Activated CD4-positive, alpha-beta T cell treated with anti-CD3 and anti-CD28 coated beads, Interleukin-2, Interleukin-4, amounts not matched to agents 100 ng/mL and 50 ng/mL, durations not matched to agents 16 hours and 8 hours (primary cell): ENCODE measurements at regions not wholly inside any gene's neighbourhood (a gene's known extent, or its start where the extent isn't known, plus 50 kb on each side); places are given as distances from the start of the nearest gene placed in this dataset.
"Not testable (repeated sequence)": the region's sequence is repeated elsewhere in the genome, so short reads cannot be mapped to it uniquely, and the experiment has no call there.

Experiments used
- DNase-seq: peaks from one replicate; pipeline ENCODE4 v3.0.0-alpha.2; 2020; ENCODE audit warnings: low spot score

DNA sequence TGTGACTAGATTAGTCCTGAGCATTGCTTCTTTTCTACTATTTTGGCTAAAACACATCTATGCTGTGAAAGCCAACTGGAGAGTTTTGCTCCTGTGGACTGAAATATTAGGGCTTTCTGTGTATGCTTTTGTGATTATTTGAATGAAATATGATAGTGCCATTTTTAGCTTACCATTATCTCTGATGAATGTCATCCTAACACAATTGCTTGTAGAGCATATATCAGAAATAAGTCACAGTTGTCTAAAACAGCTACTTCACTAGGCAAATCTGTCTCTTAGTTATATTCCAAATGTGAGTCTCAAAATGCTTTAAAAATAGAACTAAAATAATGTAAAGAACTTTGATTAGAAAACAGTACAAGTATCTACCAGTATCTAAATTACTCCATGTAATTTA lies 401.4 kb upstream of the PTCHD4 start:
- DNase-seq, result no peak

DNA sequence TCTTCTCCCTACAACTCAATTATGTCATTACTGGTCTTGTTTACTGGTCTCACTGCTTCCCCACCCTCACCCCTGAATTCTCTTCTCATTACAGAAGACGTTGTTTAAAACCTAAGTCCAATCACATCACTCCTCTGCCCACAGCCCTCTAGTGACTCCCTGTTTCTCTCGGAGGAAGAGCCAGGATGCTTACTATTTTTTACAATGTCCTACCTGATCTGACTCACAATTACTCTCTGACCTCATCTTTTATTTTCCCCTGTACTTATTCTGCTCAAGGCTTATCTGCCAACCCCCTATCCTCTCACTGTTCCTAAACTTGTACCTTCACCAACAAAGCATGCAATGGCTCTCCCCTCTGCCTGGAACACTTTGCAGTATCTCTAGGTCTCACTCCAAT lies 400.4 kb upstream of the PTCHD4 start:
- DNase-seq, result no peak

DNA sequence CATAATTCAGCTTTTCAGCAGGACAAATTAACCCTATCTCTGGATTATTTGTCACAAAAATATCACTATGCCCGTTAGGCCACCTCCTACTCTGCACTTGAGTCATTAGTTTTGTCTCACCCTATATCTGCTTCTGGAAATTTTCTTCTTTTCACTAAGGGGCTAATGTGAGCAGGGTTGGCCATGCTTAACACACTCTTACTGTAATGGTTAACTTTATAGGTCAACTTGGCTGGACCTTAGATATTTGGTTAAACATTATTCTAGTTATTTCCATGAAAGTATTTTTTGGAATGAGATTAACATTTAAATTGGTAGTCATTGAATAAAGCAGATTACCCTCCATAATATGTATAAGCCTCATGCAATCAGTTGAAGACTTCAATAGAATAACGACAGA lies 394.6 kb upstream of the PTCHD4 start:
- DNase-seq, result no peak

DNA sequence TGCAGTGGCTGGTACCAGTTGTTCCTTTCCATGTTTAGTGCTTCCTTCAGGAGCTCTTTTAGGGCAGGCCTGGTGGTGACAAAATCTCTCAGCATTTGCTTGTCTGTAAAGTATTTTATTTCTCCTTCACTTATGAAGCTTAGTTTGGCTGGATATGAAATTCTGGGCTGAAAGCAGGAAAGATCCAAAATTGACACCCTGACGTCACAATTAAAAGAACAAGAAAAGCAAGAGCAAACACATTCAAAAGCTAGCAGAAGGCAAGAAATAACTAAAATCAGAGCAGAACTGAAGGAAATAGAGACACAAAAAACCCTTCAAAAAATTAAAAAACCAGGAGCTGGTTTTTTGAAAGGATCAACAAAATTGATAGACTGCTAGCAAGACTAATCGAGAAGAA lies 382.4 kb upstream of the PTCHD4 start:
- not testable (repeated sequence) for DNase-seq

DNA sequence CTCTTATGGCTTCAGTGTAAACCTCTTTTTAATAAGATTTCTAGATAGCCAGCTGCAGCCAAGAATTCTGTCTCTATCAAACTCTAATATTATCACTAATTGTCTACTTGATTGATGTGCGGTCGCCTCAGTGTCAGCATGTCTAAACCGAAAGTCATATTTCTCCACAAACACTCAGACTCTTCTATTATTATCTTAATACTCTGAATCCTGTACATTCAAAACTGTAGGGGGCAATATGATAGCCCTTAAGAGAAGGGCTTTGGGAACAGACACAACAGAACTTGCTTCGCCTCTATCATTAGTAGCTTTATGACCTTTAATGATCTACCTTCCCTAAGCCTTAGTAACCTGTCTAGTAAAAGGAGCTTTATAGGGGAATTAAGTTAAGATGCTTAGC lies 379.7 kb upstream of the PTCHD4 start:
- DNase-seq, result no peak

DNA sequence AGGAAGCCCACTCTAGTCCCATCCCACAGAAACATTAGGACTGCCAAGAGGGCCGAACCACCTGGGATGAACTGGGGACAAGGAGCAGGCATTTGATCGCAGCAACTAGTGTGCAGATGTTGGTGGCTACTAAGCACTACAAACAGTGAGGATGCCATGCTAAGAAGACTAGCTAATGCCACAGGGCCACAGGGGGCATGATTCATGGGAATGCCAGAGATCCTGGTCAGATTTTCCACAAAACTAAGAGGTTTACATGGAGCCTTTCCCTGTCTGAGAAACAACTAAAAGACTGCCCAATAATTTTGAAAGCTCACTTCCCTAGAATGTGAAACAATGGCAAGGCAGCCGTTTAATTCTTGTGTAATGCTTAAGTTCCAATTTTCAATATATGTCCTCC lies 375.9 kb upstream of the PTCHD4 start:
- no peak for DNase-seq

DNA sequence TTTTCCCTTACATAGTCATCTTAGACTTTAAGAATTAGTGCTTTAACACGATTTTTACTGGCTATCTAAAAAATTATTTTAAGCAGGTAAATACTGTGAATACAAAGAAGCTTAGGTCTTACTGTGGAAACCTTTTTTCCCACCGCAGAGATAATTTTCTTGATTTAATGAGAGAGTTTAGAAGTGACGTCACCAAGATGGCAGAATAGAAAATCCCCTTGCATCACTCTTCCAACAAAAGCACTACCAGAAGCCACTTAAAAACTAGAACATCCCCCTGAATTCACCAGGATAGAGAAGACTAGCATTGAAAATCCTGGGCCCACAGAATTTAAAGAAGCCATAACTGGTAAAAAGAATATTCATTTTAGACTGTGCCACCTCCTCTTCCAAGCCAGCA lies 375.4 kb upstream of the PTCHD4 start:
- DNase-seq, result no peak

DNA sequence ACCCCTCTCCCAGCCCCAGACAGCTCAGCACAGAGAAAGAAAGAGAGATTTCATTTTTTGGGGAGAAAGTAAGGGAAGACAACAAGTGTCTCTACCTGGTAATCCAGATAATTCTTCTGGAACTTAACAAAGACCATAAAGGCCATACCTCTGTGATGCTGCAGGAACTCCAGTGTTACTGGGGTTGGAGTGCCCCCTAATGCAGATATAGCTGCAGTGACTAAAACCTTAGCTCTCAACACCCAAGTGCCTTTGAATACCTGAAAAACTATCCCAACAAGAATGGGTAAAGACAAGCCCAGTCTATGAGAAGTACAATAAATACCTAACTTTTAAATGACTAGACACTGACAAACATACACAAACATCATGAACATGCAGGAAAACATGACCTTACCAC lies 365.3 kb upstream of the PTCHD4 start:
- no peak for DNase-seq

DNA sequence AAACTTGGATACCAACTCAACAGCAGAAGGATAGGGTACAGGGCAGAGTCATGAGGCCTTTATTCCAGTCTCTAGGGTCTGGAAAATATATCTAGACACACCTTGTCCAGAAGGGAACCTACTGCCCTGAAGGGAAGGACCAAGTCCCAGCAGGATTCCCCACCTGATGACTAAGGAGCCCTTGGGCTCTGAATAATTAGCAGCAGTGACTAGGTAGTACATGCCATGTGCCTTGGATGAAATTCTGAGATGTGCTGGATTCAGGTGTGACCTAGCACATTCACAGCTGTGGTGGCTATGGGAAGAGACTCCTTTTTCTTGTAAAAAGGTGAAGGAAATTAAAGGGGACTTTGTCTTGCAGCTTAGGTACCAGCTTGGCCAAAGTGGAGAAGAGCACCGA lies 364.3 kb upstream of the PTCHD4 start:
- DNase-seq, result no peak

DNA sequence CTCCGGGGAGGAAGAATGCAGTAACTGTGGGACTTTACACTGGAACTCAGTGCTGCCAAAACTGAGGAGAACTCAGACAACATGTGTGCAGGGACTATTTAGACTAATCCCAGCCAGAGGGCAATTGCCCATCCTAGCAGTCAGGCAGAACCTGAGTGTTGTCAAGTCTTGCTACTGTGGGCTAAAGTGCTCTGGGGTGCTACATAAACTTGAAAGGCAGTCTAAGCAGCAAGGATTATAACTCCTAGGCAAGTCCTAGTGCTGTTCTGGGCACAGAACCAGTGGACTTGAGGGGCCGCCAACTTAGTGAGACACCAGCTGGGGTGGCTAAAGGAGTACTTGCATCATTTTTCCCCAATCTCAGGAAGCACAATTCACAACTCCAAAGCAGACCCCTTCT lies 363.8 kb upstream of the PTCHD4 start:
- DNase-seq, result no peak

DNA sequence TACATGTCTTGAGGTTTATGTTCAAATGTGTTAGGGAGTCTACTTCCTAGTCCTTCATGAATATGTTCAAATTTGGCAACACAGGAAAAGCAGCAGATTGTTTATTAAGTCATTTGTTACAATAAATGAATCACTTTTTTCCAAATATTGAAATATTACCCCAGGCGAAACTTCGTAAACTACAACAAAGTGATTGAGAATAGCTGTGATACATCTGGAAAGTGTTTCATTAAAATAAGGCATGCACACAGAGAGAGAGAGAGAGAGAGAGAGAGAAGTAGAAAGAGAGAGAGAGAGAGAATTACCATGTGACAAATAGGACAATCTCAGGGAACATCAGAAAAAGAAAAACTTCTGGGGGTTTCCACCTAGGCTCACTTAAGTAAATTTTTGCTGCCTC lies 363.1 kb upstream of the PTCHD4 start:
- DNase-seq, result no peak

DNA sequence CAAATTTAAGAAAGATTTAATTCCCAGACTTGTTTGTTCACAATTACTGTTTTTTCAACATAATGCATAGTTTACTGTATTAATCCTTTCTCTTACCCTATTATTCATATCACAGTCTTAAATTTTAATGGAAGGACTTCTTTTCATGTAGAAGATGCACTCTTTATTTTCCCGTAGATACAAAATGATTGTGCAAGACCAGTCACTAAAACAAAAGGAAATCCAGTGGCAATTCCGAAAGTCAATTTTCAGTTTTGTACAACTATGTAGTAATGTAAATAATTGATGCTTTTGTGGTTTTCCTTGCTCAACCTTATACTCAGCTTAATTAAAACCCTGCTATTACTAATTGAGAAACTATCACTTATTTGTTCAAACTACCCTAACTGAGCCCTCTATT lies 361.5 kb upstream of the PTCHD4 start:
- DNase-seq, result no peak

DNA sequence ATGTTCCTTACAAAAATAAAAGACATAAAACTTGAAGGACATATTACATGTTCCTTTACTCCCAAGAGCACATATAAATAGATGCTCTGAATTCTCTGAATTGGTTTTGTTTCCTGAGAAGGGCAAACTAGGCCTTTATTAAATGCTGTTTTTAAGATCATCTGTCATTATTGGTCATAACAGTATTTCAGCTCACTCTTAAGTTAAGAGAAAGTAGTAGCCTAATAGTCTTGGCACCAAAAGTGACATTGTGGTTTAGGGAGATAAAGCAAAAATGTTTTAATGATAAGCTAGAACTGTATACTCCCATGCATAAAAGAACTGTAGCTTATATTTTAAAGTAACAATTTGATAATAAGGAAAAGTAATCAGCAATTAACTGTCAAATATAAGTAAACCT lies 361.1 kb upstream of the PTCHD4 start:
- no peak for DNase-seq

DNA sequence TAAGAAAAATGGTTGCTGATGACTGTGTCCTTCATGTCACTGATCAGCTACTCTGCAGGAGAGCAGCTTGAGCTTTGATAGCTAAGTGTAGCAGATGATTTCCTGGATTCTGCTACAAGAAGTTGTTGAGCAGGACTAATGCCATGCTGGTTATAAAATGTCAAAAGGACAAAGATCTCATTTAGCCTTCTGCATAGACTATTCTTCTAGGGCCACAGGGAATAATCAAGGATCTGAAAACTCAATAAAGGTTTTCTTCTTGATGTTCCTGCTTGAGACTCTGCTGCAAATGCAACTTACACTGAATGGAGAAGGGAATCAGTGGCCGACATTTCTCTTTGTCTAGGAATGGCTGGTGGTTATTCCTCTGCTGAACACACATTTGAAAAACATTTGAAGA lies 360.3 kb upstream of the PTCHD4 start:
- no peak for DNase-seq

DNA sequence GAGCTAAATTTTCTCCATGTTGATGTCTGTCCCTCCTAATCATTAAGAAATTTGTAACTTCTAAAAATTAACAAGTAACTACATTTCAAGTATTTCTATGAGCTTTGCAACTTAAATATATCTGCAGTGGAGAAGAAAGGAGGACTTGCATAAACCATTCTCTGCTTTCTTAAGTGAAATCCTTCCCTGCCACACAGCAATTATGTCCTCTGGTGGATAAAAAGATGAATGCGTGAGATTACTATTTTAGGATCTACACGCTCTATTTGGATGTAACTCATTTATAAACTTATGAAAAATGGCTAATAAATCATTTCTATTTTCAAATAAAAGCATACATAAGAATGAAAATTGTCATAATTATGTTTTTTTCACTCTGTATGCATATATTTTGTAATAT lies 338.0 kb upstream of the PTCHD4 start:
- no peak for DNase-seq

DNA sequence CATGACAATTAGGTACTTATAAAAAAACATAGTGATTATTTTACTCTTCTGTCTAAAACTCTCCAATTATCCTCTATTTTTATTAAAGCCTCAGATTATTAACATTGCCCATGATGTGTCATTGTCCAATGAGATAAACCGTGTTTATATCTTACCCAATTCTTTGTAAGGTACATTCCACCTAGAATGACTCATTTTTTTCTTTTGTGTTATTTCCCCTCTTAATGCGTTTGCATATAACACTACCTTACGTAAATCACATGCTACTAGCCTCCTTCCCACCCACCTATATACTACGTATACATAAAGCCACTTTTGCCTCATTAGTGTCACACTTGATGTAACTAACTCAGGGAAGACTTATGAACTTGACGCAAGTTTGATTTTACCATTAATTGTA lies 336.3 kb upstream of the PTCHD4 start:
- no peak for DNase-seq

DNA sequence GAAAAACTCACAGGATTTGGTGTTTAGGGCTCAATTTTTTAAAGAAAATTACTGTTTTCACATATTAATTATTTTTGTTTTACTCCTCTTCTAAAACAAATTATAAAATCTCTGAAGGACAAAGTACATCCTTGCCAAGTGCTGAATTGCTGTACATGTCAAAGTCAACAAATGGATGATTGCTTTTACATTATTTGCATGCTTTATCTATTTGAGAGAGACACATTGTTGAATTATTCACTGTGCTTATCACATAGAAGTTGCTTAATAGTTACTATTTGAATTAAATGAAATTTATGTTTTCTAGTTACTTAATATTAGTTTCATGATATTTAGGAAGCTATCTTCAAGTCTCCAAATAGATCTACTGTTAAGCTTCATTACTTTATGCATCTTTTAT lies 318.6 kb upstream of the PTCHD4 start:
- DNase-seq, result no peak

DNA sequence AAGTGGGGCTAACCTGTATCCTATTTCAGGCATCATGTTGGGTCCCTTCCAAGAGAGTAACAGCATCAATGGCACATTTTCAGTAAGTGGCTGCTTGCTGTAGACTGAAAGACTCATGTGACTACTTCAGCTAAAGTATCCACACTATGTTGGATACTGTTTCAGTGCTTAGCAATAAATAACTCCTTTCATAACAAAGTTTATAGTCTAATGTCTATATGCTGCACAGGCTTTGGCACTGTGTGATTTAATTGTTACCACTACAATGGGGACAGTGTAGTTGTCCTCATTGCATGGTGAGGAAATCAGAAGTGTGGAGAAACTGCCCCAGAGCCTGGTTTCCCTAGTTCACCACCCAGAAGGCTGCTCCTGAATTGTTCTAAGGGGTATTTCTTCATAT lies 318.0 kb upstream of the PTCHD4 start:
- no peak for DNase-seq

DNA sequence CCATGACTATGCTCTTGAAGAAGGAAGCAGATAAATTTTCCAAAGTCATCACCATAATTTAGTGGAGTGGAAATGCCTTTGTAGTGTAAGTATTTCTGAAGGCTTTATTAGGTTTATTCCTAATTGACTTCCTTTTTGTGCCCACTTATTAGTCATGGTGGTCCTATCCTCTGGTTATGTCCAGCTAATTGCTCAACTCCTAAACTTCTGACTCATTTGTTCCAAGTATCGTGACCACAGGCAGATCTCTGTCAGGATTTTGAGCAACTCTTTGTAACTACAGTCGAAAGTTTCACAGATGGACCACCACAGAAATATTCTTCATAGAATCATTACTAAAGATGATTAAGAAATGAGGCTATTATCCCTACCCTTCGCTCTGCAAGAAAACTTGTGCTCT lies 315.6 kb upstream of the PTCHD4 start:
- DNase-seq, result no peak

DNA sequence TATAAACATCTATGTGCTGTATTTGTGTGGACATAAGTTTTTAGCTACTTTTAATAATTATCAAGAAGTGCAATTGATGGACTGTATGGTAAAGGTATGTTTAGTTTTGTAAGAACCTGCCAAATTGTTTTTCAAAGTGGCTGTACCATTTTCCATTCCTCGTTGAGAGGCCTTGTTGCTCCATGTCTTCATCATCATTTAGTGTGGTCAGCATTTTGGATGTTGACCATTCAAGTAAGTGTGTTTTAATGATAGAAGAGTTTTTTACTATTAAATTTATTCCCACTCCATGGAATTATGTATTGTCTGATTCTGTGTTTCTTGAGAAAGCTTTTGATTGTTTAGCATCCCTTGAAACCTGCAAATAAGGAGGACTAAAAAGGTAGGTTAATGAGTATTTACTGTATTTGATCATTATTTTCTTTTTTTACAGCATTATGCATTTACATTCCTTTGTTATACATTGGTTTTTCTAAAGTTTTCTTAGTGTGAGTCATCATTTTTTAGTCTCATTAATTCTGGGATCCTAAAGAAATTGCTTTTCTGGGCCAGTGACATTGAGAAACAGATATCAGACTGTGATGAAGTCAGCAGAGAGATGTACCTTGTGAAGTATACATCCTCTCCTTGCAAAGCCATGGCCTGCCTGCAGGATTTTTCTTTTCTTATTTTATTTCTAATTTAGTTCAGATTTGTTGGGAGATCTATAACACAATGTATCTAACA lies 312.8 kb upstream of the PTCHD4 start:
- no peak for DNase-seq

DNA sequence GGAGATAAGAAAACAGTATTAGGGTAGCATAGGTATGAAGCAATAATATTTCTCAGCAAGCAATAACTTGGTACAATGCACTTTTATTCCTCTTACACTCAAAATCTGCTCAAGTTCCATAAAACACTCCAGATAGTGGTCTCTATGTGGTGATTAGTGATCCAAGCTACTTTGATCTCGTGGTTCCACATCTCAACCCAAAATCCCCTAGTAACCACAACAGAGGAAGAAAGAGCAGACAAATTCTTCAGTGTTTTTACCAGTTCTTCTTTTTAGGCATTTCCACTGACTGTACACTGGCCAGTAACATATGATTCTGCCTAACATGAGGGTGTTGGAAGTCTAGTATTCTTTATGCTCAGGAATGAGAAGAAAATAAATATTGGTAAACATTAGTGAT lies 309.0 kb upstream of the PTCHD4 start:
- DNase-seq, result no peak

DNA sequence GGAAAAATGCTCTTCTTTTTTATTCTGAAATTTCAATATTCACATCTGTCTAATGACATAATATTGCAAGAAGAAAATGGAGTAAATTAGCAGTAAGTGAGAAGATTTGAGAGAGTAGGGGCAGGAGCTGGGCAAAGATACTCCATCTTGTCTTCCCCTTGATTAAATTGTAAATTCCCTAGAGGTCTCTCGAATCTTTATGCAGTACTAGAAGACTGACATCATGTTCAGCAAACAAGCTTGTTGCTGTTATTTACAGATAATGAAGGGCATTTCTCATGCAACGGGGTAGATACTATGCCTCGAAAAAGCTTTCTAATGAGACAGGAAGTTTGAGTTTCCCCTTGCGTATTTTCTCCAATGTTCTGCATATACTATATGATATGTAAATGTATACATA lies 306.9 kb upstream of the PTCHD4 start:
- no peak for DNase-seq

DNA sequence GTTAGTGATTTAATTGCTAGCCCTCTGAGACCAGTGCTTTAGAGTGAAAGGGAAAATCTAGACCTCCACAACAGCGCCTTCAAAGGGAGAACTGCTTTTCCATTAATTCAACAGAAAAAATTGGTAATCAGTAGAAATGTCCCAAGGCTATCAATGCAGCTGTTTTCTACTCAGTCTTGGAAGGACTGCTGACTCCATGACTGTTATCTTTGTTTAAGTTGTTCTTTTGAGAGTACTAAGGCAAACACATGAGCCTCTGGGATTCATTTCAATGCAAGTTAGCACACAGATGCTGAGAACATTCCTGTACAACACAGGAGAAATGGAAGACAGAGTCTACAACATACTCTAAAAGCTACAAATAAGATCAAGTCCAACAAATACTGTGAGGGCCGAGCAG lies 301.7 kb upstream of the PTCHD4 start:
- no peak for DNase-seq

DNA sequence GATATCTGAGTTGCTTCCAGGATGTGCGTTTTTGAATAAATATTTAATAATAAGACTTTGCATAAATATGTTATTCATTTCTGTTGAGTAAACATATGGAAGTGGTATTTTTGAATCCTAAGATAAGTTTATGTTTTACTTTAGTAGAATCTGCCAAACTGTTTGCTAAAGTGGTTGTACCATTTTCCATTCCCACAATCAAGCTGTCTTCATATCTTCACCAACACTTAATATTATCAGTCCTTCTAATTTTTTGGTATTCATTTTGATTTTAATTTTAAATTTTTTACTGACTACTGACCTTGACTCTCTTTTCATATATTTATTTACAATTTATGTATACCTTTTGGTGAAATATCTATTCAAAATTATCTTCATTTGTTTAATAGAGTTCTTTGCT lies 293.9 kb upstream of the PTCHD4 start:
- DNase-seq, result no peak

DNA sequence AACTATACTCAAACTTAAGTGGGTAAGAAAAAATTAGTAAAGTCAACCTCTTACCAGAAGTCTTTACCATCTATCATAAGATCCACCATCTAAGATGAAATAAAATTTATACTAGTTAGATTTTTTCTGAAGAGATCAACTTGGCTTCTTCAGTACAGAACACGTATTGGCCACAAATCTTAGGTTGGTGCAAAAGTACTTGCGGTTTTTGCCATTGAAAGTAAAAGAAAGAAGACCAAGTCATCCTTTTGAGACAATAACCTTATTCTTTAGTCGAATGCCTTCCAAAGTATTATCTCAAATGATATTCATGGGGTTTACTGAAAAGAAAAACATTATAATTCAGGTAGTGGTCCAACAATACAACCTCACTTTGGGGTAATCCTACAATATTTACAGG lies 292.6 kb upstream of the PTCHD4 start:
- no peak for DNase-seq
